A673 (cell line): ENCODE measurements at regions not wholly inside any gene's neighbourhood (a gene's known extent, or its start where the extent isn't known, plus 50 kb on each side); places are given as distances from the start of the nearest gene placed in this dataset.

Experiments used
- EZH2 ChIP-seq: fragments of 200-600 bp; sonication (generic); IDR thresholded peaks from 2 replicates; pipeline ENCODE4 v1.6.1; 2017; ENCODE audit warnings: borderline replicate concordance, low read depth, mild to moderate bottlenecking, mixed read lengths, antibody characterized with exemption, low read length; ENCODE audit not compliant: poor library complexity, severe bottlenecking
- TF ChIP-seq, protein P1 (sequence below): fragments of 300-800, 200-600 bp; sonication (generic); conservative IDR thresholded peaks from 2 replicates; pipeline ENCODE4 v1.5.1; 2017; ENCODE audit warnings: low read depth, mild to moderate bottlenecking, antibody characterized with exemption, low read length, moderate library complexity, mixed read lengths

DNA sequence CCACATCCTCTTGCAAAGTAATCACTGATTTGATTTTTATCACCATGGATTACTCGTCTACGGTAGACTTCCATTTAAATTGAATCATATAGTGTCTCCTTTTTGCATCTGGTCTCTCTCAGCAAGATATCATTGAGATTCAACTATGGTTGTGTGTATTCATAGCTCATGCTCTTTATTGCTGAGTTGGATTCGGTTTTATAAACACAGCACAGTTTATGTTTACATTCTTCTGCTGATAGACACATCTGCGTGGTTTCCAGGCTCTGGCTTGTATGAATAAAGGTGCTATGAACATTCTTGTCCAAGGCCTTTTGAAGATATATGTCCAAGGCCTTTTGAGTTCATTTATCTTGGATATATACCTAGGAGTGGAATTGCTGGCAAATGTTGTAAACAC is 356.5 kb upstream of the CELF2 start:
- TF ChIP-seq, protein P1, sequence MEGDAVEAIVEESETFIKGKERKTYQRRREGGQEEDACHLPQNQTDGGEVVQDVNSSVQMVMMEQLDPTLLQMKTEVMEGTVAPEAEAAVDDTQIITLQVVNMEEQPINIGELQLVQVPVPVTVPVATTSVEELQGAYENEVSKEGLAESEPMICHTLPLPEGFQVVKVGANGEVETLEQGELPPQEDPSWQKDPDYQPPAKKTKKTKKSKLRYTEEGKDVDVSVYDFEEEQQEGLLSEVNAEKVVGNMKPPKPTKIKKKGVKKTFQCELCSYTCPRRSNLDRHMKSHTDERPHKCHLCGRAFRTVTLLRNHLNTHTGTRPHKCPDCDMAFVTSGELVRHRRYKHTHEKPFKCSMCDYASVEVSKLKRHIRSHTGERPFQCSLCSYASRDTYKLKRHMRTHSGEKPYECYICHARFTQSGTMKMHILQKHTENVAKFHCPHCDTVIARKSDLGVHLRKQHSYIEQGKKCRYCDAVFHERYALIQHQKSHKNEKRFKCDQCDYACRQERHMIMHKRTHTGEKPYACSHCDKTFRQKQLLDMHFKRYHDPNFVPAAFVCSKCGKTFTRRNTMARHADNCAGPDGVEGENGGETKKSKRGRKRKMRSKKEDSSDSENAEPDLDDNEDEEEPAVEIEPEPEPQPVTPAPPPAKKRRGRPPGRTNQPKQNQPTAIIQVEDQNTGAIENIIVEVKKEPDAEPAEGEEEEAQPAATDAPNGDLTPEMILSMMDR: no peak
- no peak for TF ChIP-seq EZH2
